PC-3 (cell line): ENCODE measurements at regions not wholly inside any gene's neighbourhood (a gene's known extent, or its start where the extent isn't known, plus 50 kb on each side); places are given as distances from the start of the nearest gene placed in this dataset.

ENCODE experiments used
- ATAC-seq: fragments of 200-7000 bp; cut with Tn5 transposase; 2 replicates; pipeline ENCODE4 v1.9.1; 2020; ENCODE audit warnings: mild to moderate bottlenecking, moderate library complexity
- BruUV-seq: library from RNA; stranded (reverse); fragments of 400-500 nt; replicated peaks from 2 replicates; lab custom pipeline; 2021; lab: Mats Ljungman, UMichigan
- CTCF ChIA-PET: fragments of 300-600 bp; sonication (Branson Sonifier 250); formaldehyde crosslinking; loops from one replicate; lab custom pipeline; 2022; ENCODE audit warnings: antibody characterized with exemption; lab: Charles Lee
- POLR2A ChIA-PET: fragments of 300-600 bp; sonication (Branson Sonifier 250); formaldehyde crosslinking; loops from one replicate; lab custom pipeline; 2022; ENCODE audit warnings: antibody characterized with exemption; ENCODE audit not compliant: unreplicated experiment; lab: Charles Lee
- DNase-seq: peaks from one replicate; pipeline ENCODE4 v3.0.0-alpha.2; 2015
- H2AFZ ChIP-seq: fragments of 300-600 bp; sonication (generic); 2 replicates; pipeline ENCODE4 v1.6.0; 2016; ENCODE audit warnings: antibody characterized with exemption, low read length
- H3F3A ChIP-seq: fragments of 300-600 bp; sonication (generic); one replicate; pipeline ENCODE4 v1.6.0; 2017; ENCODE audit warnings: antibody characterized with exemption, low read length, control low read depth, mild to moderate bottlenecking; ENCODE audit not compliant: unreplicated experiment
- H3K27ac ChIP-seq: fragments of 300-600 bp; sonication (generic); 2 replicates; pipeline ENCODE4 v1.5.1; 2016; ENCODE audit warnings: mild to moderate bottlenecking, low read length
- H3K27me3 ChIP-seq: fragments of 300-600 bp; sonication (generic); 2 replicates; pipeline ENCODE4 v1.6.1; 2016; ENCODE audit warnings: low read length, mixed read lengths
- H3K36me3 ChIP-seq: fragments of 300-600 bp; sonication (generic); 2 replicates; pipeline ENCODE4 v1.6.1; 2016; ENCODE audit warnings: low read depth, mixed run types, low read length, mixed read lengths
- H3K4me1 ChIP-seq: fragments of 300-600 bp; sonication (generic); 2 replicates; pipeline ENCODE4 v1.5.1; 2016; ENCODE audit warnings: low read length; ENCODE audit not compliant: insufficient read depth
- H3K4me2 ChIP-seq: fragments of 300-600 bp; sonication (generic); 2 replicates; pipeline ENCODE4 v1.6.0; 2016; ENCODE audit warnings: low read length
- H3K4me3 ChIP-seq: fragments of 300-600 bp; sonication (generic); 2 replicates; pipeline ENCODE4 v1.5.1; 2016; ENCODE audit warnings: mild to moderate bottlenecking, low read length, mixed read lengths
- H3K79me2 ChIP-seq: fragments of 300-600 bp; sonication (generic); 2 replicates; pipeline ENCODE4 v1.6.1; 2017; ENCODE audit warnings: low read length, mixed read lengths
- H3K9ac ChIP-seq: fragments of 300-600 bp; sonication (generic); 2 replicates; pipeline ENCODE4 v1.6.0; 2016; ENCODE audit warnings: mild to moderate bottlenecking, low read length
- H3K9me2 ChIP-seq: fragments of 300-600 bp; sonication (generic); replicated peaks from 2 replicates; pipeline ENCODE4 v1.6.1; 2016; ENCODE audit warnings: mixed run types, low read length, mixed read lengths
- H3K9me3 ChIP-seq: fragments of 300-600 bp; sonication (generic); 2 replicates; pipeline ENCODE4 v1.6.1; 2016; ENCODE audit warnings: low read length, mixed read lengths
- H4K20me1 ChIP-seq: fragments of 300-600 bp; sonication (generic); 2 replicates; pipeline ENCODE4 v1.6.1; 2016; ENCODE audit warnings: low read length, mixed read lengths
- EZH2 ChIP-seq: fragments of 300-600 bp; sonication (generic); IDR thresholded peaks from one replicate; pipeline ENCODE4 v1.6.1; 2017; ENCODE audit warnings: antibody characterized with exemption, mild to moderate bottlenecking, low read length; ENCODE audit not compliant: unreplicated experiment
- EZH2phosphoT487 ChIP-seq: fragments of 300-600 bp; sonication (generic); IDR thresholded peaks from 2 replicates; pipeline ENCODE4 v1.6.1; 2018; ENCODE audit warnings: mild to moderate bottlenecking, antibody characterized with exemption, low read length, borderline replicate concordance
- intact Hi-C: fragments of 100-400 bp; cut with micrococcal nuclease; formaldehyde crosslinking; loops from 2 replicates; pipeline ENCODE4 v1.9.0; 2023
- TF ChIP-seq, protein P1 (sequence below): fragments of 300-600 bp; sonication (generic); conservative IDR thresholded peaks from 2 replicates; pipeline ENCODE4 v1.5.1; 2017; ENCODE audit warnings: antibody characterized with exemption, low read depth, mild to moderate bottlenecking, low read length

DNA sequence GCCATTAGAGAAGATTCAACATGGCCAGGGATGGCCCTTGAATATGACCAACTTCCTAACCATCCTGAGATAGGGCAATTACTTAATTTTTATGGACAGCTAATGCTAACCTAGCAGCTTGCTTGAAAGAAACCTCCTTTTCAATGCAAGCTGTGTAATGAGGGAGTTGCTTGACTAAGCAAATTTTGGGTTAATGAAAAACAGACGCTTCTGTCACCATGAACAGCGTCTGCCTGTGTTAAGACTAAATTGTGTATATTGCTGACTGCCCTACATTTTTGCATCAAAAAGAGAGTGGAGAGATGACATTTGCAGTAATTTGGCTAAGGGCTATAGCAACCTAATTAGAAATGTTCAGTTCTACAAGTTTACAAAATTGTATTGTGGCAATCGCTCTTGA lies 319.2 kb upstream of the LRATD1 start:
- no peak overlapping the region for H3K4me3 ChIP-seq
- no peaks in the 10 kb centered on the region for H3K9me2 ChIP-seq
- no peak overlapping the region for H3K27ac ChIP-seq
- H4K20me1 ChIP-seq: no peaks in the 10 kb centered on the region
- no TSS peak for BruUV-seq
- H3K9me3 ChIP-seq: no peaks in the 10 kb centered on the region
- H3F3A ChIP-seq: no peaks in the 10 kb centered on the region
- H3K9ac ChIP-seq: no peak overlapping the region
- POLR2A ChIA-PET: no interaction called here
- H3K36me3 ChIP-seq: no peaks in the 10 kb centered on the region
- CTCF ChIA-PET: no interaction called here
- no peaks in the 10 kb centered on the region for H3K4me1 ChIP-seq
- H3K4me2 ChIP-seq: no peak overlapping the region
- ATAC-seq: no peak
- no peaks in the 10 kb centered on the region for H3K79me2 ChIP-seq
- H3K27me3 ChIP-seq: no peaks in the 10 kb centered on the region
- DNase-seq: no peak
- H2AFZ ChIP-seq: no peak overlapping the region
- no peak for TF ChIP-seq EZH2
- TF ChIP-seq EZH2phosphoT487: no peak
- TF ChIP-seq, protein P1, sequence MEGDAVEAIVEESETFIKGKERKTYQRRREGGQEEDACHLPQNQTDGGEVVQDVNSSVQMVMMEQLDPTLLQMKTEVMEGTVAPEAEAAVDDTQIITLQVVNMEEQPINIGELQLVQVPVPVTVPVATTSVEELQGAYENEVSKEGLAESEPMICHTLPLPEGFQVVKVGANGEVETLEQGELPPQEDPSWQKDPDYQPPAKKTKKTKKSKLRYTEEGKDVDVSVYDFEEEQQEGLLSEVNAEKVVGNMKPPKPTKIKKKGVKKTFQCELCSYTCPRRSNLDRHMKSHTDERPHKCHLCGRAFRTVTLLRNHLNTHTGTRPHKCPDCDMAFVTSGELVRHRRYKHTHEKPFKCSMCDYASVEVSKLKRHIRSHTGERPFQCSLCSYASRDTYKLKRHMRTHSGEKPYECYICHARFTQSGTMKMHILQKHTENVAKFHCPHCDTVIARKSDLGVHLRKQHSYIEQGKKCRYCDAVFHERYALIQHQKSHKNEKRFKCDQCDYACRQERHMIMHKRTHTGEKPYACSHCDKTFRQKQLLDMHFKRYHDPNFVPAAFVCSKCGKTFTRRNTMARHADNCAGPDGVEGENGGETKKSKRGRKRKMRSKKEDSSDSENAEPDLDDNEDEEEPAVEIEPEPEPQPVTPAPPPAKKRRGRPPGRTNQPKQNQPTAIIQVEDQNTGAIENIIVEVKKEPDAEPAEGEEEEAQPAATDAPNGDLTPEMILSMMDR: no peak
- intact Hi-C loops: no loop called here

DNA sequence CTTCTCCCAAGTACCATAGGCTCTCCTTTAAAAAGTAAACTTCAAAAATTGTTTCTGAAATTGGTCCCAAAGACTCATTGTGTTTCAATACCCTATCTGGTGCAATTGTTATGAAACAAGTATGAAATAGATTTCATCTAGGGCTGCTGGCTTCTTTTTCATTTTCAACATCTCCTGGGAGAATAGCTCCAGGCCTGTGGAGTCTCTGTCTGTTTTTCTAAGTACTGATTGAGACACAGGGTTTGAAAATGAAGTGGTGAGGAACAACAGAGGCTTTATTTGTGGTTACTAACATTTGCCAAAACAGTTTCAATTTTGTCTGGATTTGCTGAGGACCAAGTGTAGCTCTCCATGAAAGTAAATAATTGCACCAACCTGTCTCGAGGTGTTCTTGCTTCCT lies 315.9 kb upstream of the LRATD1 start:
- Histone ChIP-seq H3K9me3 (no peaks in the 10 kb centered on the region), H3K27ac (no peak overlapping the region), H3K36me3 (no peaks in the 10 kb centered on the region), H3K4me2 (no peak overlapping the region), H3K9ac (no peak overlapping the region), H3K27me3 (no peaks in the 10 kb centered on the region), H4K20me1 (no peaks in the 10 kb centered on the region), H3K4me3 (no peak overlapping the region), H3F3A (no peaks in the 10 kb centered on the region), H3K79me2 (no peaks in the 10 kb centered on the region), H3K4me1 (no peaks in the 10 kb centered on the region), H3K9me2 (no peaks in the 10 kb centered on the region; the same call in 1 of the 2 replicates), H2AFZ (no peak overlapping the region)
- TF ChIP-seq EZH2phosphoT487 (no peak), EZH2 (no peak)
- TF ChIP-seq, protein P1: no peak
- POLR2A ChIA-PET: no interaction called here
- BruUV-seq: no TSS peak
- DNase-seq: no peak
- CTCF ChIA-PET: no interaction called here
- intact Hi-C loops: no loop called here
- ATAC-seq: no peak

DNA sequence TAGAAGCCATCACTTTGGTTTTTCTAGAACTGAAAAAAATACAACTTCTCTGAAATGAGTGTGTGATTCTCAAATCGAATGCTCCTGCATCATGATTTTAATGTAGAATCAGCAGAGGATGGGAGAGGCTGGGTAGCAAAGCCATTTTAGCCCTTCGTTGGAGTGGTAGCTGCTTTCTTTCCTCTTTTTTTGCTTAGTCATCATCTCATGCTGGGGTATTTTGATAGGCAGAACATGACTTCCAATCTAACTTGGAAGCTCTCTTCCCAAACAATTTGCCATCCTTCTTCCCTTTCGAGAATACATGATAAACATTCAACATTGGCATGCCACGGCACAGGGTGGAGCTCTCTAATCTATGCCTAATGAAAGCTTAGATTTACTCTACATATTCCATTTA lies 311.2 kb upstream of the LRATD1 start:
- no peaks in the 10 kb centered on the region for H3K36me3 ChIP-seq
- no peak overlapping the region for H3K9ac ChIP-seq
- no peaks in the 10 kb centered on the region for H3K79me2 ChIP-seq
- intact Hi-C loops: no loop called here
- no peak for TF ChIP-seq EZH2phosphoT487
- TF ChIP-seq, protein P1: no peak
- no peak for TF ChIP-seq EZH2
- no peaks in the 10 kb centered on the region for H3K9me3 ChIP-seq
- ATAC-seq (no peak), DNase-seq (no peak)
- no peaks in the 10 kb centered on the region for H3F3A ChIP-seq
- no peak overlapping the region for H3K4me2 ChIP-seq
- no peaks in the 10 kb centered on the region; the same call in 1 of the 2 replicates for H3K9me2 ChIP-seq
- ChIA-PET CTCF (no interaction called here), POLR2A (no interaction called here)
- H4K20me1 ChIP-seq: no peaks in the 10 kb centered on the region
- no peak overlapping the region for H2AFZ ChIP-seq
- no peak overlapping the region for H3K4me3 ChIP-seq
- H3K4me1 ChIP-seq: no peaks in the 10 kb centered on the region
- no TSS peak for BruUV-seq
- no peak overlapping the region for H3K27ac ChIP-seq
- H3K27me3 ChIP-seq: no peaks in the 10 kb centered on the region; the same call in 1 of the 2 replicates
